Panc1 (cell line): ENCODE measurements at regions not wholly inside any gene's neighbourhood (a gene's known extent, or its start where the extent isn't known, plus 50 kb on each side); places are given as distances from the start of the nearest gene placed in this dataset.

ENCODE experiments used
- ATAC-seq: fragments of 200-7000 bp; cut with Tn5 transposase; 2 replicates; pipeline ENCODE4 v1.9.1; 2020; ENCODE audit warnings: mild to moderate bottlenecking, moderate library complexity
- BruUV-seq: library from RNA; stranded (reverse); fragments of 400-500 nt; replicated peaks from 2 replicates; lab custom pipeline; 2021; lab: Mats Ljungman, UMichigan
- CTCF ChIA-PET: fragments of 300-600 bp; sonication (Branson Sonifier 250); formaldehyde crosslinking; loops from one replicate; lab custom pipeline; 2022; ENCODE audit warnings: antibody characterized with exemption; lab: Charles Lee
- POLR2A ChIA-PET: fragments of 300-600 bp; sonication (Branson Sonifier 250); formaldehyde crosslinking; loops from one replicate; lab custom pipeline; 2022; ENCODE audit warnings: antibody characterized with exemption; lab: Charles Lee
- DNase-seq: peaks from one replicate; pipeline ENCODE4 v3.0.0-alpha.2; 2010; ENCODE audit warnings: low read depth, low spot score
- H3K27ac ChIP-seq: 2 replicates; pipeline ENCODE4 v1.5.1; 2011; ENCODE audit warnings: mild to moderate bottlenecking, low read length, inconsistent platforms
- H3K27me3 ChIP-seq: fragments of 200-500 bp; sonication (Bioruptor generic); 2 replicates; pipeline ENCODE4 v1.6.0; 2014; ENCODE audit warnings: low read length, inconsistent platforms; ENCODE audit not compliant: control insufficient read depth, insufficient read depth
- H3K36me3 ChIP-seq: fragments of 200-500 bp; sonication (Bioruptor generic); 2 replicates; pipeline ENCODE4 v1.5.1; 2014; ENCODE audit warnings: inconsistent platforms, mild to moderate bottlenecking, low read length, moderate library complexity; ENCODE audit not compliant: control insufficient read depth, insufficient read depth
- H3K4me1 ChIP-seq: 2 replicates; pipeline ENCODE4 v1.5.1; 2011; ENCODE audit warnings: inconsistent platforms, mild to moderate bottlenecking, low read length, moderate library complexity; ENCODE audit not compliant: control insufficient read depth, insufficient read depth
- H3K4me3 ChIP-seq, 2 experiments: 2 replicates each; pipeline ENCODE4 v1.5.1; 2011 to 2012; ENCODE audit warnings: low read depth in 2 of 2, low read length in 2 of 2, mild to moderate bottlenecking in 2 of 2, inconsistent platforms in 1 of 2, moderate library complexity in 1 of 2
- H3K9me3 ChIP-seq: fragments of 200-500 bp; sonication (Bioruptor generic); 2 replicates; pipeline ENCODE4 v1.5.1; 2014; ENCODE audit warnings: low read depth, mild to moderate bottlenecking, inconsistent platforms, low read length, moderate library complexity; ENCODE audit not compliant: control insufficient read depth, insufficient read depth
- POLR2AphosphoS5 ChIP-seq: IDR thresholded peaks from 2 replicates; pipeline ENCODE4 v1.6.1; 2012; ENCODE audit warnings: mild to moderate bottlenecking, low read depth, low read length, moderate library complexity
- SIN3A ChIP-seq: IDR thresholded peaks from 2 replicates; pipeline ENCODE4 v1.6.1; 2012; ENCODE audit warnings: low read depth, mild to moderate bottlenecking, low read length, moderate library complexity, borderline replicate concordance; ENCODE audit not compliant: insufficient read depth
- TCF7L2 ChIP-seq: IDR thresholded peaks from 2 replicates; pipeline ENCODE4 v1.6.1; 2011; ENCODE audit warnings: mild to moderate bottlenecking, low read depth, low read length, inconsistent platforms
- in situ Hi-C: cut with HindIII; loops from 2 replicates; pipeline ENCODE4 v1.10.0; 2016; ENCODE audit warnings: low sequenced_read_pairs, low pct_unique_long_range_greater_than_20kb
- intact Hi-C: fragments of 100-400 bp; cut with micrococcal nuclease; formaldehyde crosslinking; loops from one replicate; pipeline ENCODE4 v1.10.0; 2022; ENCODE audit not compliant: unreplicated experiment
- TF ChIP-seq, protein P1 (sequence below), 2 experiments: IDR thresholded peaks; 2 replicates each; pipeline ENCODE4 v1.6.1; 2011 to 2012; ENCODE audit warnings: low read depth in 2 of 2, control low read depth in 1 of 2, low read length in 1 of 2, mild to moderate bottlenecking in 1 of 2, moderate library complexity in 1 of 2; ENCODE audit not compliant: insufficient read depth in 1 of 2
- TF ChIP-seq, protein P2 (sequence below): fragments of 450-650 bp; IDR thresholded peaks from 2 replicates; pipeline ENCODE4 v1.5.1; 2017; ENCODE audit warnings: mild to moderate bottlenecking

DNA sequence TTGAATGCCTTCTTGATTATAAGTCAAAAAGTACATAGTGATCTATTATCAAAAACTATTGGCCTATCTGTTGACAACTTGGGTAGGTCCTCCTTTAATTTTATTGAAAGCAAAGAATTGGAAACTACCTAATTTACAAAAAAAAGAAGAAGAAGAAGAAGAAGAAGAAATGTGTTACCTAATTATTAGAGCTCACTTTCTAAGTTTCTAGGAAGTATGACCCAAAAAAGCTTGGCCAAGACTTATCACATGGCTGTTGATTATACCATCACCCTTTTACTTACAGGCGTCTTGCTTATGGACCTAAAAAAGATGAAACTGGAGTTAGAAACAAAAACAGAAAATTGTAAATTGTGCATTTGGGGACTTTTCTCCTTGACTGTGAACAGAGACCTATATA lies 81.8 kb upstream of the PIK3CG start:
- H3K4me1 ChIP-seq: no peaks in the 10 kb centered on the region
- ChIA-PET POLR2A (no interaction called here), CTCF (no interaction called here)
- TF ChIP-seq, protein P1, sequence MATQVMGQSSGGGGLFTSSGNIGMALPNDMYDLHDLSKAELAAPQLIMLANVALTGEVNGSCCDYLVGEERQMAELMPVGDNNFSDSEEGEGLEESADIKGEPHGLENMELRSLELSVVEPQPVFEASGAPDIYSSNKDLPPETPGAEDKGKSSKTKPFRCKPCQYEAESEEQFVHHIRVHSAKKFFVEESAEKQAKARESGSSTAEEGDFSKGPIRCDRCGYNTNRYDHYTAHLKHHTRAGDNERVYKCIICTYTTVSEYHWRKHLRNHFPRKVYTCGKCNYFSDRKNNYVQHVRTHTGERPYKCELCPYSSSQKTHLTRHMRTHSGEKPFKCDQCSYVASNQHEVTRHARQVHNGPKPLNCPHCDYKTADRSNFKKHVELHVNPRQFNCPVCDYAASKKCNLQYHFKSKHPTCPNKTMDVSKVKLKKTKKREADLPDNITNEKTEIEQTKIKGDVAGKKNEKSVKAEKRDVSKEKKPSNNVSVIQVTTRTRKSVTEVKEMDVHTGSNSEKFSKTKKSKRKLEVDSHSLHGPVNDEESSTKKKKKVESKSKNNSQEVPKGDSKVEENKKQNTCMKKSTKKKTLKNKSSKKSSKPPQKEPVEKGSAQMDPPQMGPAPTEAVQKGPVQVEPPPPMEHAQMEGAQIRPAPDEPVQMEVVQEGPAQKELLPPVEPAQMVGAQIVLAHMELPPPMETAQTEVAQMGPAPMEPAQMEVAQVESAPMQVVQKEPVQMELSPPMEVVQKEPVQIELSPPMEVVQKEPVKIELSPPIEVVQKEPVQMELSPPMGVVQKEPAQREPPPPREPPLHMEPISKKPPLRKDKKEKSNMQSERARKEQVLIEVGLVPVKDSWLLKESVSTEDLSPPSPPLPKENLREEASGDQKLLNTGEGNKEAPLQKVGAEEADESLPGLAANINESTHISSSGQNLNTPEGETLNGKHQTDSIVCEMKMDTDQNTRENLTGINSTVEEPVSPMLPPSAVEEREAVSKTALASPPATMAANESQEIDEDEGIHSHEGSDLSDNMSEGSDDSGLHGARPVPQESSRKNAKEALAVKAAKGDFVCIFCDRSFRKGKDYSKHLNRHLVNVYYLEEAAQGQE (IDR thresholded peaks at IDR 0.05; ENCODE audit: insufficient read depth in 1 of 2, low read depth in 2 of 2, low read length in 1 of 2): no peak
- TF ChIP-seq TCF7L2 (no peak), SIN3A (no peak), POLR2AphosphoS5 (no peak)
- TF ChIP-seq, protein P2, sequence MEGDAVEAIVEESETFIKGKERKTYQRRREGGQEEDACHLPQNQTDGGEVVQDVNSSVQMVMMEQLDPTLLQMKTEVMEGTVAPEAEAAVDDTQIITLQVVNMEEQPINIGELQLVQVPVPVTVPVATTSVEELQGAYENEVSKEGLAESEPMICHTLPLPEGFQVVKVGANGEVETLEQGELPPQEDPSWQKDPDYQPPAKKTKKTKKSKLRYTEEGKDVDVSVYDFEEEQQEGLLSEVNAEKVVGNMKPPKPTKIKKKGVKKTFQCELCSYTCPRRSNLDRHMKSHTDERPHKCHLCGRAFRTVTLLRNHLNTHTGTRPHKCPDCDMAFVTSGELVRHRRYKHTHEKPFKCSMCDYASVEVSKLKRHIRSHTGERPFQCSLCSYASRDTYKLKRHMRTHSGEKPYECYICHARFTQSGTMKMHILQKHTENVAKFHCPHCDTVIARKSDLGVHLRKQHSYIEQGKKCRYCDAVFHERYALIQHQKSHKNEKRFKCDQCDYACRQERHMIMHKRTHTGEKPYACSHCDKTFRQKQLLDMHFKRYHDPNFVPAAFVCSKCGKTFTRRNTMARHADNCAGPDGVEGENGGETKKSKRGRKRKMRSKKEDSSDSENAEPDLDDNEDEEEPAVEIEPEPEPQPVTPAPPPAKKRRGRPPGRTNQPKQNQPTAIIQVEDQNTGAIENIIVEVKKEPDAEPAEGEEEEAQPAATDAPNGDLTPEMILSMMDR: no peak
- H3K27me3 ChIP-seq: no peaks in the 10 kb centered on the region
- no peaks in the 10 kb centered on the region for H3K36me3 ChIP-seq
- no peak overlapping the region for H3K27ac ChIP-seq
- in situ Hi-C loops: no loop called here
- no peak overlapping the region for H3K4me3 ChIP-seq
- no peak for DNase-seq
- no TSS peak for BruUV-seq
- ATAC-seq: no peak
- intact Hi-C loops: no loop called here
- no peaks in the 10 kb centered on the region for H3K9me3 ChIP-seq

DNA sequence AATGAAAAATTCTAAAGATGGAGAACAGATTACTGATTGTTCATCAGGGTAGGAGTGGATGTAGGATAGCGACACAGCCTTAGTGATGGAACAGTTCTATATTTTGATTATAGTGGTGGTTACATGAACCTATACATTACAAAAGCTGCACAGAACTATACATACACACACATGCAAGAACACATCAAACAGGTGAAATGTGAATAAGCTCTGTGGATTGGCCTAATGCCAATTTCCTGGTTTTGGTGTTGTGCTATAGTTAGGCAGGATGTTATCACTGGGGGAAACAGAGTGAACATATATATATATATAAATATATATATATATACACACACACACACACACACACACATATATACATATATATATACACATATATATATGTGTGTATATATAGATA lies 76.4 kb upstream of the PIK3CG start:
- intact Hi-C loops (no loop called here), in situ Hi-C loops (no loop called here)
- DNase-seq: no peak
- ChIA-PET CTCF (no interaction called here), POLR2A (no interaction called here)
- TF ChIP-seq TCF7L2: no peak
- Histone ChIP-seq H3K36me3 (no peaks in the 10 kb centered on the region), H3K9me3 (no peaks in the 10 kb centered on the region), H3K4me3 (no peak overlapping the region), H3K4me1 (no peaks in the 10 kb centered on the region), H3K27me3 (no peaks in the 10 kb centered on the region), H3K27ac (no peak overlapping the region)
- no TSS peak for BruUV-seq
- no peak for ATAC-seq

DNA sequence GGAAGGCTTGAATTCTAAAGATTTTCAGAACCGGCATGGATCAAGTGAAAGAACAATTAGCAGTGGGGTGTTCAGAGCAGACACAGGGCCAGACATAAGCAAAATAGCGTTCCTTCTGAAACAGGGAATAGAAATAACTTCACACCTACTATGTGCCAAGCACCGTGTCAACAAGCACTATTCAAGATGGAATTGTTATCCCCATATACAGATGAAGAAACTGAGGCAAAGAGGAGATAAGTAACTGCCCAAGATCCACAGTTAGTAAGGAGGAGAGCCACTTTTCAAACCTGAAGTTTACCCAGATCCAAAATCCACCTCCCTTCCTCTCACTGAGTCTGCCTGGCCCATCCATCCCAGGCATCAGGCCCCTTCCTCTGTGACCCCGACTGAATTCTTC lies 73.6 kb upstream of the PIK3CG start:
- no peak for TF ChIP-seq POLR2AphosphoS5
- DNase-seq (no peak), ATAC-seq (no peak)
- intact Hi-C loops: no loop called here
- Histone ChIP-seq H3K36me3 (no peaks in the 10 kb centered on the region), H3K27me3 (no peaks in the 10 kb centered on the region), H3K27ac (no peak overlapping the region), H3K4me1 (no peaks in the 10 kb centered on the region), H3K4me3 (no peak overlapping the region), H3K9me3 (no peaks in the 10 kb centered on the region)
- in situ Hi-C loops: no loop called here
- no TSS peak for BruUV-seq
- ChIA-PET POLR2A (interaction anchor here (0.6 kb wide), 1 partner anchor 347 kb away, joined by 4 read pairs; no protein-coding TSS in a partner anchor), CTCF (interaction anchor here (0.6 kb wide), 1 partner anchor 147 kb away, joined by 3 read pairs; no protein-coding TSS in a partner anchor)
